Panc1 (cell line): ENCODE measurements at regions not wholly inside any gene's neighbourhood (a gene's known extent, or its start where the extent isn't known, plus 50 kb on each side); places are given as distances from the start of the nearest gene placed in this dataset.

Source experiments
- ATAC-seq: fragments of 200-7000 bp; cut with Tn5 transposase; 2 replicates; pipeline ENCODE4 v1.9.1; 2020; ENCODE audit warnings: mild to moderate bottlenecking, moderate library complexity
- BruUV-seq: library from RNA; stranded (reverse); fragments of 400-500 nt; replicated peaks from 2 replicates; lab custom pipeline; 2021; lab: Mats Ljungman, UMichigan
- CTCF ChIA-PET: fragments of 300-600 bp; sonication (Branson Sonifier 250); formaldehyde crosslinking; loops from one replicate; lab custom pipeline; 2022; ENCODE audit warnings: antibody characterized with exemption; lab: Charles Lee
- POLR2A ChIA-PET: fragments of 300-600 bp; sonication (Branson Sonifier 250); formaldehyde crosslinking; loops from one replicate; lab custom pipeline; 2022; ENCODE audit warnings: antibody characterized with exemption; lab: Charles Lee
- DNase-seq: peaks from one replicate; pipeline ENCODE4 v3.0.0-alpha.2; 2010; ENCODE audit warnings: low read depth, low spot score
- H3K27ac ChIP-seq: 2 replicates; pipeline ENCODE4 v1.5.1; 2011; ENCODE audit warnings: mild to moderate bottlenecking, low read length, inconsistent platforms
- H3K27me3 ChIP-seq: fragments of 200-500 bp; sonication (Bioruptor generic); 2 replicates; pipeline ENCODE4 v1.6.0; 2014; ENCODE audit warnings: low read length, inconsistent platforms; ENCODE audit not compliant: control insufficient read depth, insufficient read depth
- H3K36me3 ChIP-seq: fragments of 200-500 bp; sonication (Bioruptor generic); 2 replicates; pipeline ENCODE4 v1.5.1; 2014; ENCODE audit warnings: inconsistent platforms, mild to moderate bottlenecking, low read length, moderate library complexity; ENCODE audit not compliant: control insufficient read depth, insufficient read depth
- H3K4me1 ChIP-seq: 2 replicates; pipeline ENCODE4 v1.5.1; 2011; ENCODE audit warnings: inconsistent platforms, mild to moderate bottlenecking, low read length, moderate library complexity; ENCODE audit not compliant: control insufficient read depth, insufficient read depth
- H3K4me3 ChIP-seq, 2 experiments: 2 replicates each; pipeline ENCODE4 v1.5.1; 2011 to 2012; ENCODE audit warnings: low read depth in 2 of 2, low read length in 2 of 2, mild to moderate bottlenecking in 2 of 2, inconsistent platforms in 1 of 2, moderate library complexity in 1 of 2
- H3K9me3 ChIP-seq: fragments of 200-500 bp; sonication (Bioruptor generic); 2 replicates; pipeline ENCODE4 v1.5.1; 2014; ENCODE audit warnings: low read depth, mild to moderate bottlenecking, inconsistent platforms, low read length, moderate library complexity; ENCODE audit not compliant: control insufficient read depth, insufficient read depth
- POLR2AphosphoS5 ChIP-seq: IDR thresholded peaks from 2 replicates; pipeline ENCODE4 v1.6.1; 2012; ENCODE audit warnings: mild to moderate bottlenecking, low read depth, low read length, moderate library complexity
- SIN3A ChIP-seq: IDR thresholded peaks from 2 replicates; pipeline ENCODE4 v1.6.1; 2012; ENCODE audit warnings: low read depth, mild to moderate bottlenecking, low read length, moderate library complexity, borderline replicate concordance; ENCODE audit not compliant: insufficient read depth
- TCF7L2 ChIP-seq: IDR thresholded peaks from 2 replicates; pipeline ENCODE4 v1.6.1; 2011; ENCODE audit warnings: mild to moderate bottlenecking, low read depth, low read length, inconsistent platforms
- in situ Hi-C: cut with HindIII; loops from 2 replicates; pipeline ENCODE4 v1.10.0; 2016; ENCODE audit warnings: low sequenced_read_pairs, low pct_unique_long_range_greater_than_20kb
- intact Hi-C: fragments of 100-400 bp; cut with micrococcal nuclease; formaldehyde crosslinking; loops from one replicate; pipeline ENCODE4 v1.10.0; 2022; ENCODE audit not compliant: unreplicated experiment
- TF ChIP-seq, protein P1 (sequence below): fragments of 450-650 bp; IDR thresholded peaks from 2 replicates; pipeline ENCODE4 v1.5.1; 2017; ENCODE audit warnings: mild to moderate bottlenecking
- TF ChIP-seq, protein P2 (sequence below), 2 experiments: IDR thresholded peaks; 2 replicates each; pipeline ENCODE4 v1.6.1; 2011 to 2012; ENCODE audit warnings: low read depth in 2 of 2, control low read depth in 1 of 2, low read length in 1 of 2, mild to moderate bottlenecking in 1 of 2, moderate library complexity in 1 of 2; ENCODE audit not compliant: insufficient read depth in 1 of 2

DNA sequence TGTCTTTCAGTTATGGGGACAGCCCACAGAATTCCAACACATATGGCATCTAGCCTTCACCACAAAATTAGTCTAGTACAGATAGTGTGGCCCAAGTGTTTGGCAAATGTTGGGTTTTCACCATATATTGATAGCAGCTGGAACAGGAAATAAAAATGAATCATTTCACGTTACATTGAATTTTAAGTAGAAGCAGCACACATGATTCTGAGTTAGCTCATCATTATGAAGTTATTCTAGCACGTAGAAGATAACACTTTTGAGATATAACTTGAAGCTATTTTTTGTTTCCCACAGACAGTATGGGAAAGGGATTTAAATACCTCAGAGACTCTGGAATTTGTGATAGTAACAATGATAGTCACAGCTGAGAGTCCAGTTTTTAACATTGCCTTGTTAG is 118.7 kb downstream of the FAT4 start:
- BruUV-seq: no TSS peak
- no peak for ATAC-seq
- intact Hi-C loops: no loop called here
- Histone ChIP-seq H3K36me3 (peaks cover 2% of the 10 kb centered on the region; the same call in 1 of the 2 replicates), H3K4me3 (no peak overlapping the region), H3K9me3 (no peaks in the 10 kb centered on the region), H3K27ac (no peak overlapping the region), H3K27me3 (no peaks in the 10 kb centered on the region), H3K4me1 (peaks cover 4% of the 10 kb centered on the region; the same call in 1 of the 2 replicates)
- DNase-seq: no peak
- in situ Hi-C loops: no loop called here
- no peak for TF ChIP-seq TCF7L2
- TF ChIP-seq, protein P1, sequence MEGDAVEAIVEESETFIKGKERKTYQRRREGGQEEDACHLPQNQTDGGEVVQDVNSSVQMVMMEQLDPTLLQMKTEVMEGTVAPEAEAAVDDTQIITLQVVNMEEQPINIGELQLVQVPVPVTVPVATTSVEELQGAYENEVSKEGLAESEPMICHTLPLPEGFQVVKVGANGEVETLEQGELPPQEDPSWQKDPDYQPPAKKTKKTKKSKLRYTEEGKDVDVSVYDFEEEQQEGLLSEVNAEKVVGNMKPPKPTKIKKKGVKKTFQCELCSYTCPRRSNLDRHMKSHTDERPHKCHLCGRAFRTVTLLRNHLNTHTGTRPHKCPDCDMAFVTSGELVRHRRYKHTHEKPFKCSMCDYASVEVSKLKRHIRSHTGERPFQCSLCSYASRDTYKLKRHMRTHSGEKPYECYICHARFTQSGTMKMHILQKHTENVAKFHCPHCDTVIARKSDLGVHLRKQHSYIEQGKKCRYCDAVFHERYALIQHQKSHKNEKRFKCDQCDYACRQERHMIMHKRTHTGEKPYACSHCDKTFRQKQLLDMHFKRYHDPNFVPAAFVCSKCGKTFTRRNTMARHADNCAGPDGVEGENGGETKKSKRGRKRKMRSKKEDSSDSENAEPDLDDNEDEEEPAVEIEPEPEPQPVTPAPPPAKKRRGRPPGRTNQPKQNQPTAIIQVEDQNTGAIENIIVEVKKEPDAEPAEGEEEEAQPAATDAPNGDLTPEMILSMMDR: no peak
- TF ChIP-seq POLR2AphosphoS5: no peak
- TF ChIP-seq, protein P2, sequence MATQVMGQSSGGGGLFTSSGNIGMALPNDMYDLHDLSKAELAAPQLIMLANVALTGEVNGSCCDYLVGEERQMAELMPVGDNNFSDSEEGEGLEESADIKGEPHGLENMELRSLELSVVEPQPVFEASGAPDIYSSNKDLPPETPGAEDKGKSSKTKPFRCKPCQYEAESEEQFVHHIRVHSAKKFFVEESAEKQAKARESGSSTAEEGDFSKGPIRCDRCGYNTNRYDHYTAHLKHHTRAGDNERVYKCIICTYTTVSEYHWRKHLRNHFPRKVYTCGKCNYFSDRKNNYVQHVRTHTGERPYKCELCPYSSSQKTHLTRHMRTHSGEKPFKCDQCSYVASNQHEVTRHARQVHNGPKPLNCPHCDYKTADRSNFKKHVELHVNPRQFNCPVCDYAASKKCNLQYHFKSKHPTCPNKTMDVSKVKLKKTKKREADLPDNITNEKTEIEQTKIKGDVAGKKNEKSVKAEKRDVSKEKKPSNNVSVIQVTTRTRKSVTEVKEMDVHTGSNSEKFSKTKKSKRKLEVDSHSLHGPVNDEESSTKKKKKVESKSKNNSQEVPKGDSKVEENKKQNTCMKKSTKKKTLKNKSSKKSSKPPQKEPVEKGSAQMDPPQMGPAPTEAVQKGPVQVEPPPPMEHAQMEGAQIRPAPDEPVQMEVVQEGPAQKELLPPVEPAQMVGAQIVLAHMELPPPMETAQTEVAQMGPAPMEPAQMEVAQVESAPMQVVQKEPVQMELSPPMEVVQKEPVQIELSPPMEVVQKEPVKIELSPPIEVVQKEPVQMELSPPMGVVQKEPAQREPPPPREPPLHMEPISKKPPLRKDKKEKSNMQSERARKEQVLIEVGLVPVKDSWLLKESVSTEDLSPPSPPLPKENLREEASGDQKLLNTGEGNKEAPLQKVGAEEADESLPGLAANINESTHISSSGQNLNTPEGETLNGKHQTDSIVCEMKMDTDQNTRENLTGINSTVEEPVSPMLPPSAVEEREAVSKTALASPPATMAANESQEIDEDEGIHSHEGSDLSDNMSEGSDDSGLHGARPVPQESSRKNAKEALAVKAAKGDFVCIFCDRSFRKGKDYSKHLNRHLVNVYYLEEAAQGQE (IDR thresholded peaks at IDR 0.05; ENCODE audit: insufficient read depth in 1 of 2, low read depth in 2 of 2, low read length in 1 of 2): no peak
- no peak for TF ChIP-seq SIN3A
- ChIA-PET POLR2A (no interaction called here), CTCF (no interaction called here)

DNA sequence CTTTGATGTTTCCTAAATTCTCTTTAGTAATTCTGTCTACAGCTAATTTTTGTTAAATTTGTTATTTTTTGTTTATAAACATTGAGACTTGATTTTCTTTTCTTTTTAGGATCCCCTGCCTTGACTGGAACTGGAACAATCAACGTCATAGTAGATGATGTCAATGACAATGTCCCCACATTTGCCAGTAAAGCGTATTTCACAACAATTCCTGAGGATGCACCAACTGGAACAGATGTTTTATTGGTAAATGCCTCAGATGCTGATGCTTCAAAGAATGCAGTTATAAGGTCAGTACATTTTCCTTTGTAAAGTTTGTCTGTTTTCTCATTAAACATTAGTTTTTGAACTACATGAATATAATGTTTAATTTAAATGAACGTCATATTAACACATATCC is 119.4 kb downstream of the FAT4 start:
- no peak for ATAC-seq
- H3K27ac ChIP-seq: no peak overlapping the region
- CTCF ChIA-PET: no interaction called here

More for the DNA sequence above, 119.4 kb downstream of the FAT4 start:
- intact Hi-C loops: no loop called here
- Histone ChIP-seq H3K27me3 (no peaks in the 10 kb centered on the region), H3K4me3 (no peak overlapping the region), H3K4me1 (peaks cover 4% of the 10 kb centered on the region; the same call in 1 of the 2 replicates), H3K9me3 (no peaks in the 10 kb centered on the region), H3K36me3 (peaks cover 2% of the 10 kb centered on the region; the same call in 1 of the 2 replicates)
- TF ChIP-seq POLR2AphosphoS5 (no peak), TCF7L2 (no peak), SIN3A (no peak)
- TF ChIP-seq, protein P1: no peak
- TF ChIP-seq, protein P2 (IDR thresholded peaks at IDR 0.05; ENCODE audit: insufficient read depth in 1 of 2, low read depth in 2 of 2, low read length in 1 of 2): no peak
- in situ Hi-C loops: no loop called here
- no peak for DNase-seq
- POLR2A ChIA-PET: no interaction called here
- no TSS peak for BruUV-seq
